ENCODE measurements at regions not wholly inside any gene's neighbourhood (a gene's known extent, or its start where the extent isn't known, plus 50 kb on each side); places are given as distances from the start of the nearest gene placed in this dataset.

- DNase-seq (ENCODE audit: low read depth in 2 of 2), result no peak
- H3K4me3 ChIP-seq (replicated peaks in 1 of 4; ENCODE audit: control extremely low read depth in 1 of 4, insufficient read depth in 1 of 4, low read depth in 3 of 4, low read length in 4 of 4), result no peak overlapping the region
- H3K4me1 ChIP-seq (ENCODE audit: control insufficient read depth, extremely low read depth, insufficient read depth, low read length), result no peaks in the 10 kb centered on the region
Observed at GRCh38 chr15:53843869-53844569, 84.6 kb upstream of the WDR72 start.

GRCh38 chr15:53843166-53843565 lies 83.7 kb upstream of the WDR72 start:
- Histone ChIP-seq H3K27ac (ENCODE audit: insufficient read depth, low read length) (no peak overlapping the region), H3K36me3 (ENCODE audit: control insufficient read depth, insufficient read depth, low read length) (no peaks in the 10 kb centered on the region), H4K20me1 (ENCODE audit: control insufficient read depth, extremely low read depth, insufficient read depth, low read length) (no peaks in the 10 kb centered on the region), H3K4me1 (ENCODE audit: control insufficient read depth, extremely low read depth, insufficient read depth, low read length) (no peaks in the 10 kb centered on the region), H2AFZ (ENCODE audit: low read length) (no peak overlapping the region), H3K79me2 (ENCODE audit: control insufficient read depth, insufficient read depth, low read length) (no peaks in the 10 kb centered on the region), H3K27me3 (ENCODE audit: control insufficient read depth, insufficient read depth, low read length) (no peaks in the 10 kb centered on the region), H3K9ac (ENCODE audit: insufficient read depth, low read length) (no peak overlapping the region), H3K4me3 (replicated peaks in 1 of 4; ENCODE audit: control extremely low read depth in 1 of 4, insufficient read depth in 1 of 4, low read depth in 3 of 4, low read length in 4 of 4) (no peak overlapping the region), H3K4me2 (ENCODE audit: extremely low read depth, insufficient read depth, low read length) (no peak overlapping the region), H3K9me3 (ENCODE audit: control insufficient read depth, insufficient read depth, low read depth, low read length) (no peaks in the 10 kb centered on the region)
- TF ChIP-seq, protein P1, sequence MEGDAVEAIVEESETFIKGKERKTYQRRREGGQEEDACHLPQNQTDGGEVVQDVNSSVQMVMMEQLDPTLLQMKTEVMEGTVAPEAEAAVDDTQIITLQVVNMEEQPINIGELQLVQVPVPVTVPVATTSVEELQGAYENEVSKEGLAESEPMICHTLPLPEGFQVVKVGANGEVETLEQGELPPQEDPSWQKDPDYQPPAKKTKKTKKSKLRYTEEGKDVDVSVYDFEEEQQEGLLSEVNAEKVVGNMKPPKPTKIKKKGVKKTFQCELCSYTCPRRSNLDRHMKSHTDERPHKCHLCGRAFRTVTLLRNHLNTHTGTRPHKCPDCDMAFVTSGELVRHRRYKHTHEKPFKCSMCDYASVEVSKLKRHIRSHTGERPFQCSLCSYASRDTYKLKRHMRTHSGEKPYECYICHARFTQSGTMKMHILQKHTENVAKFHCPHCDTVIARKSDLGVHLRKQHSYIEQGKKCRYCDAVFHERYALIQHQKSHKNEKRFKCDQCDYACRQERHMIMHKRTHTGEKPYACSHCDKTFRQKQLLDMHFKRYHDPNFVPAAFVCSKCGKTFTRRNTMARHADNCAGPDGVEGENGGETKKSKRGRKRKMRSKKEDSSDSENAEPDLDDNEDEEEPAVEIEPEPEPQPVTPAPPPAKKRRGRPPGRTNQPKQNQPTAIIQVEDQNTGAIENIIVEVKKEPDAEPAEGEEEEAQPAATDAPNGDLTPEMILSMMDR (conservative IDR thresholded peaks at IDR 0.05 in 1 of 2, IDR thresholded peaks at IDR 0.05 in 1 of 2; ENCODE audit: low read depth in 1 of 2, low read length in 2 of 2), result no peak
- TF ChIP-seq EZH2 (IDR thresholded peaks at IDR 0.05; ENCODE audit: low read length, missing control alignments), result no peak
- DNase-seq (ENCODE audit: low read depth in 2 of 2), result no peak

More at GRCh38 chr15:53843869-53844569, 84.6 kb upstream of the WDR72 start:
- no peak overlapping the region for H3K9ac ChIP-seq (ENCODE audit: insufficient read depth, low read length)
- no peaks in the 10 kb centered on the region for H3K36me3 ChIP-seq (ENCODE audit: control insufficient read depth, insufficient read depth, low read length)
- no peaks in the 10 kb centered on the region for H3K79me2 ChIP-seq (ENCODE audit: control insufficient read depth, insufficient read depth, low read length)
- H3K27me3 ChIP-seq (ENCODE audit: control insufficient read depth, insufficient read depth, low read length), result no peaks in the 10 kb centered on the region
- TF ChIP-seq EZH2 (IDR thresholded peaks at IDR 0.05; ENCODE audit: low read length, missing control alignments), result no peak
- TF ChIP-seq, protein P1 (conservative IDR thresholded peaks at IDR 0.05 in 1 of 2, IDR thresholded peaks at IDR 0.05 in 1 of 2; ENCODE audit: low read depth in 1 of 2, low read length in 2 of 2), result no peak
- no peak overlapping the region for H3K4me2 ChIP-seq (ENCODE audit: extremely low read depth, insufficient read depth, low read length)
- H3K27ac ChIP-seq (ENCODE audit: insufficient read depth, low read length), result no peak overlapping the region
- no peak overlapping the region for H2AFZ ChIP-seq (ENCODE audit: low read length)
- no peaks in the 10 kb centered on the region for H3K9me3 ChIP-seq (ENCODE audit: control insufficient read depth, insufficient read depth, low read depth, low read length)
- no peaks in the 10 kb centered on the region for H4K20me1 ChIP-seq (ENCODE audit: control insufficient read depth, extremely low read depth, insufficient read depth, low read length)

- TF ChIP-seq EZH2 (IDR thresholded peaks at IDR 0.05; ENCODE audit: low read length, missing control alignments), result no peak
- TF ChIP-seq, protein P1 (conservative IDR thresholded peaks at IDR 0.05 in 1 of 2, IDR thresholded peaks at IDR 0.05 in 1 of 2; ENCODE audit: low read depth in 1 of 2, low read length in 2 of 2), result no peak
- no peaks in the 10 kb centered on the region for H3K9me3 ChIP-seq (ENCODE audit: control insufficient read depth, insufficient read depth, low read depth, low read length)
Observed at GRCh38 chr15:53841651-53842050, 82.2 kb upstream of the WDR72 start.

More at GRCh38 chr15:53841651-53842050, 82.2 kb upstream of the WDR72 start:
- H4K20me1 ChIP-seq (ENCODE audit: control insufficient read depth, extremely low read depth, insufficient read depth, low read length), result no peaks in the 10 kb centered on the region
- no peak overlapping the region for H2AFZ ChIP-seq (ENCODE audit: low read length)
- no peak for DNase-seq (ENCODE audit: low read depth in 2 of 2)
- no peak overlapping the region for H3K27ac ChIP-seq (ENCODE audit: insufficient read depth, low read length)
- no peaks in the 10 kb centered on the region for H3K79me2 ChIP-seq (ENCODE audit: control insufficient read depth, insufficient read depth, low read length)
- no peaks in the 10 kb centered on the region for H3K4me1 ChIP-seq (ENCODE audit: control insufficient read depth, extremely low read depth, insufficient read depth, low read length)
- no peak overlapping the region for H3K9ac ChIP-seq (ENCODE audit: insufficient read depth, low read length)
- H3K4me2 ChIP-seq (ENCODE audit: extremely low read depth, insufficient read depth, low read length), result no peak overlapping the region
- H3K4me3 ChIP-seq (replicated peaks in 1 of 4; ENCODE audit: control extremely low read depth in 1 of 4, insufficient read depth in 1 of 4, low read depth in 3 of 4, low read length in 4 of 4), result no peak overlapping the region
- H3K27me3 ChIP-seq (ENCODE audit: control insufficient read depth, insufficient read depth, low read length), result no peaks in the 10 kb centered on the region
- no peaks in the 10 kb centered on the region for H3K36me3 ChIP-seq (ENCODE audit: control insufficient read depth, insufficient read depth, low read length)

Measured in fibroblast of lung (primary cell).